ENCODE measurements at regions not wholly inside any gene's neighbourhood (a gene's known extent, or its start where the extent isn't known, plus 50 kb on each side); places are given as distances from the start of the nearest gene placed in this dataset.

- FAIRE-seq (no peak), DNase-seq (ENCODE audit: extremely low spot score, insufficient read length, low read depth) (no peak)
Observed at GRCh38 chr2:30338475-30338874, 107.1 kb downstream of the LBH start.

- FAIRE-seq (peak; percentile 85), DNase-seq (ENCODE audit: extremely low spot score, insufficient read length, low read depth) (no peak)
Observed at GRCh38 chr2:30339071-30339470, 107.7 kb downstream of the LBH start.

- DNase-seq (ENCODE audit: extremely low spot score, insufficient read length, low read depth) (no peak), FAIRE-seq (no peak)
Observed at GRCh38 chr2:30341500-30342267, 105.4 kb upstream of the LCLAT1 start.

- DNase-seq (ENCODE audit: extremely low spot score, insufficient read length, low read depth) (no peak), FAIRE-seq (no peak)
Observed at GRCh38 chr2:30346471-30347169, 100.4 kb upstream of the LCLAT1 start.

DNA sequence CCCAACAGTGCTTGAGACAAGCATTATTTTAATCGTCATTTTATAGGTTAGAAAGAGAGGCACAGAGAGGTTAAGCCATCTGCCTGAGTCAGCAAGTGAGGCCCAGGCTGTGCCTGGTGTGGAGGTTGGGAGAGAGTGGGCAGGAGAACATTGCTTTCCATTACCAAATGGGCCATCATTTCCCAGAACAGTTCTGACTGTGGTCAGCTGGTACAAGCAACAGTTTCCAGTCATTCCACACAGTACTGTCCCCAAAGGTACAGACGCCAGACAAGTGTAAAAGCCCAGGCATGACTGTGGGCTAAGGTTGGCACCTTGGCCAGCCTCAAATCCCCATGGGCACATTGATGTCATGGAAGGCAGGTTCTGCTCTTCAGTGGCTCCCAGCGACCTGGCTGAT, 98.2 kb upstream of the LCLAT1 start:
- FAIRE-seq = no peak

GRCh38 chr2:30349691-30350090, 97.4 kb upstream of the LCLAT1 start:
- DNase-seq (ENCODE audit: extremely low spot score, insufficient read length, low read depth) = no peak
- no peak for FAIRE-seq

More for the DNA sequence above, 98.2 kb upstream of the LCLAT1 start:
- no peak for DNase-seq (ENCODE audit: extremely low spot score, insufficient read length, low read depth)

GRCh38 chr2:30351116-30351515, 95.9 kb upstream of the LCLAT1 start:
- DNase-seq (ENCODE audit: extremely low spot score, insufficient read length, low read depth) (no peak), FAIRE-seq (no peak)

DNA sequence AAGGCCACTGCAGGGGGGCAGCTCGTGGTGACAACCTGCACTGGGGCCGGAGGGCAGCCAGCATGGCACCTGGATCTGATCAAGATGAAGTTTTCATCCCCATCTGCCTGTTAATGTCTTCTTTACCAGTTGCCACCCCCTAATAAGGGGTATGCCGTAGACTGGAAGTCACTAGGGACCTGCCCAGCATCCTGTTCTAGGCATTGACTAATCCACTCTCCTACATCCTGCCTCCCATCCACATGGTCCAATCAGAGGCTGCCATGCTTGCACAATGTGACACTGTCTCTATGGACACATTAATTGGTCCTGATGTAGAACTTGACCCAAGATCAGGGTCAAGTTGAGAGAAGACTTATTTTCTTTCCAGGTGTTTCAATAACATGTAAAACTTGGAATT, 95.1 kb upstream of the LCLAT1 start:
- no peak for DNase-seq (ENCODE audit: extremely low spot score, insufficient read length, low read depth)
- no peak for FAIRE-seq

GRCh38 chr2:30354150-30354549, 92.9 kb upstream of the LCLAT1 start:
- FAIRE-seq (no peak), DNase-seq (ENCODE audit: extremely low spot score, insufficient read length, low read depth) (no peak)

- DNase-seq (ENCODE audit: extremely low spot score, insufficient read length, low read depth) = no peak
- no peak for FAIRE-seq
Observed at GRCh38 chr2:30354621-30355020, 92.4 kb upstream of the LCLAT1 start.

DNA sequence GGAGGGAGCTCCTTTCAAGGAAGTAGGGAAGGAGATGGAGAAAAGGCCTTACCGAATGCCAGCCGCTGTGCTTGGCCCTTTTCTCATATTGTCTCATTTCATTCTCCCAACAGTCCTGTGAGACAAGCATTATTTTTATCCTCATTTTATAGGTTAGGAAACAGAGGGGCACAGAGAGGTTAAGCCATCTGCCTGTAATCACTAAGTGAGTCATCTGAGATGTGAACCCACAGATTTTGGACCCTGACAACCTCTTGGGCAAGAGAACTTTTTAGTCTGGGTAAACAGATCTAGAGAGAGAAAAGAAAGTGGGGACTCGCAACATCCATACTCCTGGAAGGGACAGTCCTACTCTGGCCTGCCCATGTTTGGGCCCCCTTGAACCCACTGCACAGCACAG, 91.7 kb upstream of the LCLAT1 start:
- FAIRE-seq = no peak
- no peak for DNase-seq (ENCODE audit: extremely low spot score, insufficient read length, low read depth)

- DNase-seq (ENCODE audit: extremely low spot score, insufficient read length, low read depth) = no peak
- FAIRE-seq = no peak
Observed at GRCh38 chr2:30356071-30356470, 91.0 kb upstream of the LCLAT1 start.

DNA sequence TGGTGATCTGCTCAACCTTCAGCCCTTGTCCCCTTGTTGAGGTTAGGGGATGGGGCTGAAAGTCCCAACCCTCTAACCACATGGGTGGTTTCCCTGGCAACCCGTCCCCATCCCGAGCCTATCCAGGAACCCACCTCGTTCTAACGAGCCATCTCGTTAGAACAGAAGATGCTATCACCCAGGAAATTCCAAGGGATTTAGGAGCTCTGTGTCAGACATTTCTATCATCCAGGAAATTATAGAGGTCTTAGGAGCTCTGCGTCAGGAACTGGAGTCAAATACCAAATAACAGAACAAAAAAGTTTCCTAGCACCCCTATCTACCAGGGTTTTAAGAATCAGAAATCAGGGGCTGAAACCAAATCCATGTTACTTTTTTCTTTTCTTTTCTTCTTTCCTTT, 90.3 kb upstream of the LCLAT1 start:
- FAIRE-seq (no peak), DNase-seq (ENCODE audit: extremely low spot score, insufficient read length, low read depth) (no peak)

DNA sequence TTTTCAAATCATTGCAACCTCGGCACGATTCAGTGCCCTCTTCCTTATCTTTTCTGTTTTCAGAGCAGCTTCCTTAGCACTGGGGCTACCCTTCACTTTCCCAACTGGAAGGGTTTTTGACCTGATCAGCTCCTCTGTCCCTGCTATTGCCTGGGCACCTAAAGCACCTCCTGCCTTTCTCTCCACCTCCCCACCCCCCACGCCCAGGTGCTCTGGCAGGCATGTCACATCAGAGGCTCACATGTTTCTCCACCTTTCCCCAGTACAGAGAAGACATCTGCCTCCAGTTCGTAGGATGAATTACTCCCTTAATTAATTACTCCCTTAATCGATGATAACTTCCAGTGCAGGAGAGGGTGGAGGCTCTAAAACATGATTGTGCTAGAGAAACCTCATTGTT, 88.7 kb upstream of the LCLAT1 start:
- DNase-seq (ENCODE audit: extremely low spot score, insufficient read length, low read depth) (no peak), FAIRE-seq (no peak)

DNA sequence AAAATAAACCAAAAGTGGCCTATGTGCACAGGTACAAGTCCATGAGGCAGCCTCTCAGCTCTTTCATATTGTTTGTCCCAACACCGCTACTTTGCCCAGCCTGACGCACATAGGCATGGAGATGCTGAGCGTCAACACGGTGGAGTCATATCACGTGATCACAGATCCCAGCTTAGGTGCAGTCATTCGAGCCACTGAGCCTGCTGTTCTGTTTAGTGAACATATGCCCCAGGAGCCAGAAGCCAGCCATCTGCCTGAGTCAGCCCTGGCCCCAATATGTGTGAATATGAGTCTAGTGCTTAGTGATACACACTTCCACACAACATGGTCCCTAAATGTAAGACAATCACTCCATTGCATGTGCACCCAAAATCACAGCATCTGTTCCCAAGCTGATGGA, 88.2 kb upstream of the LCLAT1 start:
- FAIRE-seq (no peak), DNase-seq (ENCODE audit: extremely low spot score, insufficient read length, low read depth) (no peak)

DNA sequence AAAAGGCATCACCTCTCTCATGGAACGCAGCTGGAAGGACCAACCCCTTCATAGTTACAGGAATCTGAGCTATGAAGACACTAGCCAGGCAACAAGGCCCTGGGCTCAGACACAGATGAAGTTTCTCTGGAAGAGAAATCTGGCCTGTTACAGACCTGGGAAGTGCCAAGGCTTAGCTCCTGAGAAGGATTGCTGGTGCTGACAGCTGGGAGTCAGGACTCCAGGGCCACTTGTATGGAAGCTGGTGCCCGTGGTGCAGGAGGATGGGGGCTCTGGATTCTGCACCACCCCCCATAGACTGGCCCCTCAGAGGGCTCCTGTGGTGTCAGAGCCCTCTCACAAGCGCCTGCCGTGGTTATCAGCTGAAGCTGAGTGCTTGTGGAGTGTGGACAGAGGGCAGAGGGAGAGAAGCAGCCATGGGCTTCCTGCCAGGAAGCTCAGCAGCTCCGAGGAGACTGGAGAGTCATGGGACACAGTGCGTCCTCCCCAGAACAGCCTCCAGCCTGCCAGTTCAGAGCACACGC, 87.3 kb upstream of the LCLAT1 start:
- FAIRE-seq (no peak), DNase-seq (ENCODE audit: extremely low spot score, insufficient read length, low read depth) (no peak)

- FAIRE-seq = no peak
Observed at GRCh38 chr2:30361751-30362394, 85.2 kb upstream of the LCLAT1 start.

DNA sequence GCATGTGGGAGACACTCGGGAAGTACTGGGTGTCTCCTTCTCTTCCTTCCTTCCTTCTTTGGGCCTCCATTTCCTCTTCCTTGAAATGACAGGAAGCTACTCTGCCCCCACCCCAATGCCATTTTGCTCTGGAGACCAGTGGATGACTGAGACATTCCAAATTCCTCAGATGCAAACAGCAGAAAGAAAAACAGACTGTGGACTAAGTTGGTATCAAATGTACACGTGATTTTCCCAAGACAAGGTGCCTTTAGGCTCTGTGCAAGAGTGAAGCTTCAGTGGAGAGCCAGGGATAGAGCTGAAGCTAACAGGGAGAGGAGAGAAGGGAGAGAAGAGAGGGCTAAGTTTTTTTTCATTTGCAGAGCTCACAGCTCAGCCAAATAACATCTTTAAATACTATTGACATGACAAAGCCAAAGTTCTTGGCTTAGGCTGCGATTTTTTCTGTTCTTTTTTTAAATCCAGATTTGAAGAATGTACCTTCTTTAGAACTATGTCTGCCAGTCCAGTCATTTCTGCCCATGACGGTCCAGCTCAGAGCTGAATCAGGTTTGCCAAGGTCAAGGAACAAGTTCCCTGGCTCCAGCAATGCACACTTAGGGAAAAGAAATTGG, 84.5 kb upstream of the LCLAT1 start:
- FAIRE-seq (no peak), DNase-seq (ENCODE audit: extremely low spot score, insufficient read length, low read depth) (no peak)

More at GRCh38 chr2:30361751-30362394, 85.2 kb upstream of the LCLAT1 start:
- no peak for DNase-seq (ENCODE audit: extremely low spot score, insufficient read length, low read depth)

GRCh38 chr2:30363406-30363805, 83.6 kb upstream of the LCLAT1 start:
- FAIRE-seq (no peak), DNase-seq (ENCODE audit: extremely low spot score, insufficient read length, low read depth) (no peak)

- DNase-seq (ENCODE audit: extremely low spot score, insufficient read length, low read depth) = no peak
- no peak for FAIRE-seq
Observed at GRCh38 chr2:30365201-30365600, 81.8 kb upstream of the LCLAT1 start.
